ENCODE measurements at regions not wholly inside any gene's neighbourhood (a gene's known extent, or its start where the extent isn't known, plus 50 kb on each side); places are given as distances from the start of the nearest gene placed in this dataset.

DNA sequence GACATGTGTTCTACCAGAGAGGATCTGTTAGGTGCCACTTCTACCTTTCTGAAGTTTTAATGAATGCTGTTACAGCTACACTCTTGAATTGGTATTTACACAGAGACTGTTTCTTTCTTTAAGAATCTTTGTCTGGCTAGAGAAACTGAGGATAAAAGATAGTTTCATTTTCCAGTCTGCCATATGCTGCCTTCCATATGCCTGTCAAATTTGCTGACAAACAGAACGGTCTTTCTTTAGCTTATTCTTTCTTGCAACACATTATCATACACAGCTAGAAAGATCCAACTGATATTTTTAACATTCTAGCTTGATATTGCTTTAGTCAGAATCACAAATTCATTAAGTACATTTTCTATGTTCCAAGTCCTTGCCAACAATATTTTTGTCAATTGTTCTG is 409.8 kb upstream of the CELF4 start:
- DNase-seq, result no peak

DNA sequence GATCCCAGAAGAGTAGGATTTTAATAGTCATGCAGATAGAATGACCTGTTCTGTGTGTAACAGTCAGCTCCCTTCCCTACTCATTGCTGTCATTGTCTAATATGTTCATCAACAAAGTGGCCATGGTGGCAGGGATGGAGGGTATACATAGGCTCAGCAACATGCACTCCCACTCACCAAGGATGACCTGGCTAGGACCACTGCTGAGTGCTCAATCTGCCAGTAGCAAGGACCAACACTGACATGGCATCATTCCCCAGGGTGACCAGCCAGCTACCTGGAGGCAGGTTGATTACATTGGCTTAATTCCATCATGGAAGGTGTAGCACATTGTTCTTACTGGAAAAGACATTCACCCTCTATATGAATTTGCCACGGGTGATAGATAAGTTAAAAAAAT is 401.7 kb upstream of the CELF4 start:
- no peak for DNase-seq

DNA sequence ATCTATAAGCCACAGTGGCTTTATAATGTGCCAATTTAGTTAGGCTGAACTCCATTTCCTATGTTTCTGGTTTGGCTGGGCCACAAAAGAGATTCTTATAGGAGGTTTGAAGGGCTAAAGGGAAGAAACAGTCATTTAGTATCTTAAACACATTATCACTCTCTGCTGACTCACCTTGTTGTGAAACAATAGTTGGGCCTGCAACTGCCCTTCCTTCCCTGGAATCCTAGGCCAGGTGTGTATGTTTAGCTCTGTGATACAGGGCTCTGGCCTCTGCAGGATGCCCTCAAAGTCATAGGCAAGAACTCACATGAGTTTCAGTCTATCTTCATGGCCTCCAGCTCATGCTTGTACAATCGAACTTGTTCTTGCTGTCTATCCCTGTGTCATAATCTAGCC is 400.0 kb upstream of the CELF4 start:
- no peak for DNase-seq

DNA sequence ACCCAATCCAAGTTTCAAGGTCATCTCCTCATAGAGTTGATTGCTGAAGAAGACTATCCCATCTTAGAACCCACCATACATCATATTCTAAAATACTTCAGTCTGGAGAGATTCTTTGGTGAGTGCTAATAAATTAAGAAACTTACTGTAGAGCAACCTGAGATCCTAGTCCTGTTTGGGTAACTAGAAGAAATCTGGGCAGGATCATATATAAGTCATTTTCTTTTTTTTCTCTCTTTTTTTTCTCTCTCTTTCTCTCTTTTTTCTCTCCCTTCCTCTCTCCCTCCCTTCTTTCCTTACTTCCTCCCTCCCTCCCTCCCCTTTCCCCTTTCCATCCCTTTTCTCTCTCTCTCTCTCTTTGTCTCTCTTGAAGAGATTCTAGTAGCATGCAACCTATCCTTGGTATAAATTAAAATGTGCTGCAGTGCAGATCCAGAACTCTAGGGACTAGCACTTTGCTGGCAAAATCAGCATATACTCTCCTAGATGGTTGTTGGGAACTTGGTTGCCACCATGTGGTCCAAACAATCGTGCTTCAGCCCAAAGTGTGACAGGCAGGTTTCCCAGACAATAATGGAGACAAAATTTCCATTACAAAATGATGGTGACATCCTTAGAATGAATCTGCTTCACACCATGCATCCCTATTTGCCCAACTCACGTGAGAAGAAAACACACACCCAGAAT is 399.4 kb upstream of the CELF4 start:
- no peak for DNase-seq

DNA sequence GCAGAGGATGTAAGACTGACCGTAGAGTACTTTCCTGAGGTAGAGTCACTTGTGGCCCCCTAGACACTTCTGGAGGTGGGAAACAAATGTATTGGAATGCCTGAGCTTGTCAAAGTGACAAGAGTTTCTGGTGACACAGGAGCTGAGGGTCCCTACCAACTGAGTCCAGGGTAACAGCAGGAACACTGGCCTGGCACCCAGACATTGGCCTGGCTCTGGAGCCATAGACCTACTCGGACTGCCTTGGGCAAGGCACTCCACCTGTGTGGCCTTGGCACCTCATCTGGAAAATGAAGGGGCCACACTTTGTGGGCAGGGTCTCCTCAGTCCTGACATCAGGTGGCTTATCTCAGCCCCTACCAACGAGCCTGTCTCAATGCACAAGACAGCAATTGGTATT is 398.2 kb upstream of the CELF4 start:
- no peak for DNase-seq

DNA sequence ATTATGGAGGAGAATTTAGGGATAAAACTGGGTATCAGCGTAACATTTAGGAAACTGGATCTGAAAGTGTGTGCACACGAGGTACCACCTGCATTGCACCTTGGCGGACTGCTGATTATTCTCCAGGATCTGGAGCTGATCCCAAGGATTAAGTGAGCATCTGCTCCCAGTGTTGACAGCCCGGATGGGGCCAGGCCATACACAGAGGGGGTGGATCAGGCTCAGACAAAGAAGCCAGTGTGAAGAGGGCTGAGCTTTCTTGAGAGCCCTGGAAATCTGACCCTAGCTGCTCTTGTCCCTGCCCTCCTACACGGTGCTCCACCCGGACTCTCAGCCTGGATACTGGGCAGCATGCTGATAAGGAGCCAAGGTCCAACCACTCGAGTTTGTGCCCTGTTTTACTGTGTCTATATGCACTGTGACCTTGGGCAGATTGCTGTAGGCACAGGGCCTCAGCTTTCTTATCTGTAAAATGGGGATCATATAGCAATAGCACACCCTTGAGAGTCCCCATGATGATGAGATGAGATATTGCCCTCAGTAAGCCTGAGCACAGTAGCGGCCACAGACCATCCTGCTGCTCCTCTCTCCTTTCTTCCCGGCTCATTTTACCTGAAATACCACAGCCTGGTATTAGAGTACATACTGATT is 396.8 kb upstream of the CELF4 start:
- DNase-seq, result no peak

DNA sequence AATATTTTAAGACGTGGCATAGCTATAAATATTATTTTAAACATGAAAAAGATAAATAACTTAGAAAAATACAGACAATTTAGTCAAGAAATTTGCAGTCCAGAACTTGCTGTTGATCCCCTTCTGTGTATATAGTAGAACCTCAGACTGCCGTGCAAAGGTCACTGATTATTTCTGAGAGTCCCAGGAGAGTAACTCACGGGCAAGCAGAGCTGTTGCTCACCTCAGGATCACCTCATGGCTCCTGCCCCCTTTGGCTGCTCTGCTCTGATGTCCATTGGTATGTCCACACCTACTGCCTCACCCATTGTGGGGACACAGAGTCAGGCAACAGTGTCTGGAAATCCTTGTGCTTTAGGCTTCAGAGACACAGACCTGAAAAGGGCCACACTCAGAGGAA is 392.9 kb upstream of the CELF4 start:
- no peak for DNase-seq

DNA sequence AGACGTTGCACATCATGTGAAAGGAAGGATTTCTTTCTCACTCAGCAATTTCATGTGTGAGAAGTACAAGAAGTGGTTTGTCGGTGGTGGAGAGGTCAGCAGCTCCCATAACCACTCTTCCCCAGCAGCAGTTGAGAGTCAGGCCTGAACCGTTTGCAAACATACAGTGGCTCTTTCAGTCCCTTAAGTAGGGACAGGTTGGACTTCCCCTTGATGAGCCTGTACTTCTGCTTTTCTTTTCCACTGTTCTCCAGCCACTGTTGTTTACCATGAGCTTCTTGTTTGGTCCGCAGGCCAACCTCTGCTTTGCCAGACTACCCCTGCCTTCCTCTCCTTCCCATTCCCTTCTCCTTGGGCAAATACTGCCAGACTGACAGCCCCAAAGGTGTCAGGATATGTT is 391.3 kb upstream of the CELF4 start:
- no peak for DNase-seq

DNA sequence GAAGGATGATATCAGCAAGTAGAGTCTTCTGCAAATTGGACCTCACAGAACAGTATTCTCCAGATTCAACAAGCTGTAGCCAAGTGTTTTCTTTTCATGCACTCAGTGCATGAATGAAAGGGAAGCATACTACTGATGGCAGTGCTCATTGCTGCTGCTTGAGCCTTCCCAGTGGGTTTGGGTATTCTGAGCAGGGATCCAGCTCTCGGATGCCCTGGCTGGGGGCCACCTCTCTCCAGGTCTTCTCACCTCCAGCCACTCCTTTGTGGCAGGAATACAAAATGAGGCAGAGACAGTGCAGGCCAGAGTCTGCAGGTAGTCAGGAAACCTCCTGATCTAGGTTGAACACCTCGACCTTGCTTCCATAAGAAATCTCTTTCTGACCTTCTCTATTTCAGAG is 390.4 kb upstream of the CELF4 start:
- no peak for DNase-seq

DNA sequence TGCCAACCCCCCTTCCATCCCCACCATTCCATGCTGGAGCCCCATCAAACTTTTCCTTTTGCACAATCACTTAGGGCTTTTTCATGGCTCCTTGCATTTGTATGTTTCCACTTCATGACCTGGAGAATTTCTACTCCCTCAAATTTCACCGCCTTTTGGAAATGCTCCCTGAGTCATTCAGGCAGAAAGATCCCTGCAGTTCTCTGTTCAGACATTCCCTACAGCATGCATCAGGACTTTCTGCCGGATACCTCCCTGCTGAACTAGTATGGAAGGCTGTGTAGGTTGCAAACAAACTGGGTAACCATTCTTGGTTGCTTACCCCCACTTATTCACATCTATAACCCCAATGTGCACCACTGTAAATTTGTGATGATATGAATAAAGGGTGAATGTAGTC is 389.6 kb upstream of the CELF4 start:
- no peak for DNase-seq

DNA sequence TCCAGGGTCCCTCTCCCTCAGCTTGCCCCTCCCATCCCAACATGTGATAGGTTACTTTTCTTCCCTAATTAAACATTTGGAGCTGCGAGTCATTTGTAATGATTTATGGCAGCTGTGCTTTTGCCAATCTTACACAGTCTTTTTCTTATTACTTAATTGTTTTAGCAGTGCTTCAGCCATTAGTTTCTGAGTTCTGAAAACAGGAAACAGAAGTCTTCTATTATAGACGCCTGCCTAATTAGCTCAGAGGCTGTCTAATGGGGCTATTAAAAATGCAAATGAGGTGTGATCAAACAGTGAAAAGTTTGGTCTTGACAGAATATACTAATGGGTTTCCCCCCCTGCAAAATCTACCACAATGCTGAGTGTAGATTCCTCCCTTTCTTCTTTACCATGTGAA is 388.3 kb upstream of the CELF4 start:
- DNase-seq, result no peak

DNA sequence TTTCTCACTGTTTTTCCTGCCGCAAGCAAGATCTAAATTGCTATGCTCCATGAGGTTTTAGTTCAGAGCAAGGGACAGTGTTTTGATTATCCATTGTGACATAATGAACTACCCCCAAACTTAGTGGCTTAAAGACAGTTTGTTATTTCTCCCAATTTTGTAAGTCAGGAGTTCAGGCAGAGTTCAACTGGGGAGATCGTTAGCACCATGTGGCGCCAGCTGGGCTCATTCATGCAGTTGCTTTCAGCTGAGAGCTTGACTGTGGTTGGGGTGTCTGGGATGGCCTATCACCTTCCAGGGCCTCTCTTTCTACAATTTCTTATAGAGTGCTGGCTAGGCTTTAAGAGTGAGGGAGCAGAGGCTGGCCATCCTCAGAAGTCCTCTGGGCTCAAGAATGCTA is 382.9 kb upstream of the CELF4 start:
- no peak for DNase-seq

DNA sequence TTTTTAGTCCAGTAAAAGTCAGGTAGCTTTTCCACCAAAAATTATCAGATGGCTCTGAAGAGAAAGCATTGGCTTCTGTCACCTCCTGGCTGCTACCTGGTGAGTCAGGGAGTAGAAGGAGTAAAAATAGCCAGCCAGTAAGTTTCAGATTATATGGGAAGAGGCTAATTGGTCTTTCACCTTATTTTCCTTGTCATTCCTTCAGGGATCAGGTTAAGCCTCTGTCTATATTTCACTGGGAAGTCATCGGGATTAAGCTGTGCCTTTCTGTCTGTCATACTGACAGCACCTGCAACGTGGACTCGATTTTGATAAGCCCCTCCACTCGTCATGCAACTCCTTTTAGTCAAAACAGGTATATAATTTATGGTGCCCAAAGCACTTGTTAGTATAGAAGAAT is 380.7 kb upstream of the CELF4 start:
- no peak for DNase-seq

DNA sequence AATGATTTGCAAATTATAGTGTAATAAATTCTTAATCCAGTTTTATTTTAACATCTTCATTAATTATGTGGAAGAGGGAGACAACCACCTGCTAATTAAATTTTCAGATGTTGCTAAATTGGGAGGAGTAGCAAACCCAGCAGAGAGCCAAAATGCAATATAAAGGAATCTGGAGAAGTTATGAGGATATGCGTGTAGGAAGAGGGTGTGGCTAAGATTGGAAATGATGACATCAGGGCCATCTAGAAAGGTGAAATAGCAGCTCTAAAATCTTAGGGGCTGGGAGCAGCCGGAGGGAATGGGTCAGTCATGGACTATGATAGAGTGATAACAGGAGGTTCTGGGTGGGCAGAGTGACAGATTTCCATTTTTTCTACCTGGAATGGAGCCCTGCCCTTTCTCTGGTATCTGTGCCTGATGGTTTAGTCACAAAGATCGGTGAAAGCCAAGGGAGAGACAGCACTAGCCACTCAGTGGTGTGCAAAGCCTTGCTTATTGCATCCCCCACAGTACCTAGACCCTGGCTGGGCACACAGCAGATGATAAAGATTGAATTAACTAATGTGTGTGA is 379.2 kb upstream of the CELF4 start:
- no peak for DNase-seq

DNA sequence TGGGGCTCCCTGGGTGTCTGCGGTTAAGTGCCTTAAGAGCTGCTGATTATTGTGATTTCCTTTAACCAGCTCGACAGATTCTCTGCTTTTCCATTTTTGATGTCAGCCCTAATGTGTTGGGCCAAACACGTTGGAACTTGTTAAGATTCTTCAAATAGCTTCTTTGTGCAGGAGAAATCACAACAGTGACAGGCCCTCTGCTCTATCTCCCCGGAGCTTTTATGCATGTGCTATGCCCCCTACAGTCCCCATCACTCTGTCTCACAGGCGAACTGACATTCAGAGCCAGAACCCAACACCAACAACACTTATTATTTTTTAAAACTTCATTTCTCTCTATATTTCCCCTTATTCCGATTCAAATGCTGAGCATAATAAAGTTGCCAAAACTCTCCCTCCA is 371.7 kb upstream of the CELF4 start:
- no peak for DNase-seq

DNA sequence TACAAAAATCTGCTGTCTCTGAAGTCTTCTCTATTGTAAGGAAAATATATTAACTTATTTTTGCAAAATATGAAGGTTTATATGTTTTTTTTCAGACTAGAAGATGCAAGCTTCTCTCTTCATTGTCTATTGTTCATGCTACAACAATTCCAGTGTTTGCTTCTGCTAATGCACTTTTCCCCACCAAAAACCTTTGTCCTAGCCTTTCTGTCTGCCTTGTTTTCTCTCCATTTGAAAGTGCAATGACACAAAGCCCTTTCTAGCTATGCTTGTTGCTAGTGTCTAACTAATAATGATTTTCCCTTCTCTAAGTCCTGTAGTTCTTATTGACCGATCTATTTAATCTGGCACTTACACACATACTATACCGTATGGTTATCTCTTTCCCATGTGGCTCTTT is 369.5 kb upstream of the CELF4 start:
- no peak for DNase-seq

DNA sequence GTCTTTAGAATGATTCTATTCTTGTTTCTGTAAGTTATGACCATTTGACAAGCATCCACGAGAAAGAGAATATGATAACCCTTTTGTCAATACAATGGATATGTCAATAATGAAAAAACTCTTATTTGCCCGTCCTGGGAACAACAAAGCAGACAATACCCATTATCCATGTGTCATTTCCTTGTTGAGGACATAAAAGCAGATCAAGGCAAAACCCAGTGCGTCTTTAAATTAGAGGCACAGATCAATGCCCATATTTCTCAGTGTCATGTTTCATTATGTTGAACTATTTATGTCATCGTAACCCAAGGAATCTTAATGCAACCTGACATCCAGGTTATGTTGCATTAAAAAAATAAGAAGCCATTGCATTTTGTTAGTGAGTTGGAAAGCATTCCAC is 365.0 kb upstream of the CELF4 start:
- DNase-seq, result no peak

DNA sequence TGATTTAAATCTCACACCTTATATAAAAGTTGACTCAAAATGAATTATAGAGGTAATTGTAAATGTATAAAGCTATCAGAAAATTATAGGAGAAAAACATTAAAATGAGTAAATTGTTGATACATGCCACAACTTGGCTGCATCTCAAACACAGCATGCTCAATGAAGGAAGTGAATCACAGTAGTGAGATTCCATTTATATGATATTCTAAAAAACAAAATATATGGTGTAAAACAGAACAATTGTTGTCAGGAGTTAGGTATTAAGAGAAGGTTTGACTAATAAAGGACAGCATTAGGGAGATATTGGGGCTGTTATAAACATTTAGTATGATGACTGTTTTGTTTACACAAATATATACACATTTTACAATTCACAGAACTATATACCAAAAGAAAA is 356.6 kb upstream of the CELF4 start:
- no peak for DNase-seq

DNA sequence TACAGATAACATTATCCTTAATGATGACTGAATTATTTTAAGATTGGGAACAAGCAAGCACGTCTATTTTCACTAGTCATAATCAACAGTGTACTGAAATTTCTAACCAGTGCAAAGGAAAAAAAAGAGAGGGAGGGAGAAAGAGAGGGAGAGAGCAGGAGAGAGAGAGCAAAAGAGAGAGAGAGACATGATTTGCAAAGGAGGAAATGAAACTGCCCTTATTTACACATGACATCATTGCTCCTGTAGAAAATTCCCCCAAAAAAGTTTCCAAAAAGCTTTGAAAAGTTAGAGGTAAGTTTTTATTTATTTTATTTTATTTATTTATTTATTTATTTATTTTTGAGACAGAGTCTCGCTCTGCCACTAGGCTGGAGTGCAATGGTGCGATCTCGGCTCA is 355.3 kb upstream of the CELF4 start:
- no peak for DNase-seq

DNA sequence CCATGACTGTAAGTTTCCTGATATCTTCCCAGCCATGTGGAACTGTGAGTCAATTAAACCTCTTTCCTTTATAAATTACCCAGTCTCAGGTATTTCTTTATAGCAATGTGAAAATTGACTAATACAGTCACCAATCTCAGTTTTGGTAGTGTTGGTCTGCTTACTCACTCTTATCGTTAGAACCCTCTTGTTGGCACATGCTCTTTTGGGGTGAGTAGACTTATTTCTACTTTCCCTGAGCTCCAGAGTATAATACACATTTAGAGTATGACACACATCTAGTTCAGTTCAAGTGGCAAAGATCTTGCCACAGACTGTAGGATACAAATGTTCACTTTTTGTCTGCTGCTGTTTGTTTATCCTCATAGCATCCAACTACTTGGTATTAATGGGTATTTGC is 347.5 kb upstream of the CELF4 start:
- DNase-seq, result no peak

DNA sequence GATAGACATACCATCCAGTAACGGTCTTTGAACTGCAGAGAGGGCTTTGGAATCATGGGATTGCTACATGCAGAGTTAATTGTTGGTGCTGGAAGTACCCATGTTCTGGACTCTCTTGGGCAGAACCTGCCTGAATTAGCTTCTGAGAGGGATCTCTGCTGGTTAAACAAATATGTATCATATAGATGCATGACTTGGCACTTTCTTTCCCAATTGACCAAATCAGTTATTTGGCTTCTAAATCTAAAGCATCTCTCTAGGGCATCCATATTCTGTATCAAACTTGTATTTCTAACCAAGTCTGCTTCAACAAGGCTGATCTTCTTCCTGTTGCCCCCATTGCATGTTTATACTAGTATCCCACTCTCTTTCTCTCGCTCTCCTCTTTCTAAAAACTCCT is 336.7 kb upstream of the CELF4 start:
- DNase-seq, result no peak

DNA sequence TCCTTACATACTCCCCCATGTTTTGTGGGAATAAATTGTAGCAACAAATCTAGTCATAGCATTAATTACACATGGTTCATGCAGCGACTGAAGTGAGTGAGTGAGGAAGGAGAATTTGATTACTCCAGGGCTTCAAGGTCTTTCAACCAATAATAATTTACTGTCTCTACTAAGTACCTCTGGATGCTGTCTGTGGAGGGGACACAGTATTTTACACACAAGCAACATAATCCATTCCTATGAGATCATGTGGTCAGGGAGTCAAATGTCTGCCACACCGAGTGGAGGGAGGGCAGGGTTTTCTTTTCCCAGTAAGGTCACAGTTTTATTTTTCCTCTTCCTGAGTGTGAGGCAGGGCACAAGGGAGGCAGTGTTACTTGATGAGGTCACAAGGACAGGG is 334.7 kb upstream of the CELF4 start:
- DNase-seq, result no peak

DNA sequence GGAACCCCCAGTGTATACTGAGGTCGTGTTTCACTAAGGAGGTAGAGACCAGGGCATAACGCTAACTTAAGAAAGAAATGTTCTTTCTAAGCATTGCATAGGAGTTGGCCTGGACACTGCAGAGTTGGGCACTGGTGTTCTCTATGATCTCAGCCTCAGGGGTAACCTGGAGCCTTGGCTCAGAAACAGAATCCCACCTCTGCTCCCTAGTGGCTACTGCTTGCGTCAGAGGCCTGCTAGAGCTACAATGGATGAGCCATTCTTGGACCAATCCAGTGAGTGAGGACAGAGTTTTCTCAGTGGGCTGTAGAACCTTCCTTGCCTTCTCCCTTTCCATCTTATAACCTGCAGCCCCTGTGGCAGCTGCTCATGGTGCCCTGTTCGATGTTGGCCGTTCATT is 324.4 kb upstream of the CELF4 start:
- DNase-seq, result no peak

DNA sequence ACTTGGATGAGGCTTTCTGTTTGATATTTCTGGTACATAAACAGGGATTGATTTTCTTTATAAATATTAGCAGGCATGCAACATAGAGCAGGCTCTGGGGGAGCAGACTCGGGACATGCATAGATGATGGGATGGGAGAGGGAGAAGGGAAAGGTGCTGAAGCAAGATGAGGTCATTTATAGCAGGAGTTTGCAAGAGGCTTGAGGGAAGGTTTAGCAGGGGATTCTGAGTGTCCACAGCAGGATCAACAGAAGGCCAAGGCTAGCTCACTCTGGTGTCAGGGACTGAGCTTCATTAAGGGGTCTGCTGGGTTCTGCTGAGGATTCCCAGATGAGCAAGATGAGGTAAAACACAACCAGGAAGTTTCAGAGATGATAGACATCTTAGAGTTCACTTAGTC is 309.1 kb upstream of the CELF4 start:
- no peak for DNase-seq

DNA sequence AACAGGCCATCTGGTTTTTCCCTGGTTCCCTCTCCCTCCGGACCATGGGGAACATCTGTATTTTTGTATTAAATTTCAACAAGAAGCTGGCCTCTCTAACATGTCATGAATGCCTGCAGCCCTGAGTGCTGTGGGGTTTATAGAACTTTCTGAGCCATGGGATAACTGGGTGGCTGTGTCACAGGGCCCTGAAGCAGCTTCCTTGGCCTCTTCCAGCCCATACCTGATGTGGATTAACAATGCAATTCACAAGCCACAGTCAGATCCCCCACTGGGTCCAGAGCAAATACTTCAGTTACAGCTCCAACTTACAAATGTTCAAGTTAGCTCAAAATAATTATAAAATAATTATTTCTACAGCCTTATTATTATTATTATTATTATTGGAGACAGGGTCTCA is 307.8 kb upstream of the CELF4 start:
- DNase-seq, result no peak

Data from NCI-H146 (cell line).